OCI-LY3 (cell line): ENCODE measurements at regions not wholly inside any gene's neighbourhood (a gene's known extent, or its start where the extent isn't known, plus 50 kb on each side); places are given as distances from the start of the nearest gene placed in this dataset.
"Not testable (repeated sequence)": the region's sequence is repeated elsewhere in the genome, so short reads cannot be mapped to it uniquely, and the experiment has no call there.

Experiments
- H2AFZ ChIP-seq: fragments of 200-600, 300-600 bp; shearing (Covaris generic); 2 replicates; pipeline ENCODE4 v1.6.0; 2014; ENCODE audit warnings: antibody characterized with exemption, low read depth, low read length
- H3K27ac ChIP-seq: fragments of 200-600, 300-600 bp; sonication (generic); 2 replicates; pipeline ENCODE4 v1.5.1; 2014; ENCODE audit warnings: mild to moderate bottlenecking, low read length, moderate library complexity, mixed read lengths
- H3K27me3 ChIP-seq: fragments of 200-600, 300-600 bp; sonication (generic); 2 replicates; pipeline ENCODE4 v1.6.1; 2014; ENCODE audit warnings: low read depth, low read length, mixed read lengths
- H3K36me3 ChIP-seq: fragments of 200-600, 300-600 bp; sonication (generic); replicated peaks from 2 replicates; pipeline ENCODE3; 2014; ENCODE audit warnings: low read depth, low read length, mixed read lengths
- H3K4me1 ChIP-seq: fragments of 300-600, 200-600 bp; sonication (generic); 2 replicates; pipeline ENCODE4 v1.6.1; 2014; ENCODE audit warnings: low read length, mixed read lengths
- H3K4me2 ChIP-seq: fragments of 200-600, 300-600 bp; sonication (generic); 2 replicates; pipeline ENCODE4 v1.6.1; 2014; ENCODE audit warnings: low read length, mixed read lengths
- H3K4me3 ChIP-seq: fragments of 300-600, 200-600 bp; sonication (generic); 2 replicates; pipeline ENCODE4 v1.5.1; 2014; ENCODE audit warnings: antibody characterized with exemption, mild to moderate bottlenecking, low read length, moderate library complexity
- H3K79me2 ChIP-seq: fragments of 300-600, 200-600 bp; shearing (Covaris generic); 2 replicates; pipeline ENCODE4 v1.6.1; 2014; ENCODE audit warnings: mild to moderate bottlenecking, low read length, mixed read lengths
- H3K9ac ChIP-seq: fragments of 300-600, 200-600 bp; shearing (Covaris generic); 2 replicates; pipeline ENCODE4 v1.6.0; 2014; ENCODE audit warnings: mild to moderate bottlenecking, low read length, moderate library complexity
- H3K9me3 ChIP-seq: fragments of 200-600, 300-600 bp; shearing (Covaris generic); 2 replicates; pipeline ENCODE4 v1.6.1; 2014; ENCODE audit warnings: low read length, mixed read lengths; ENCODE audit not compliant: insufficient read depth
- H4K20me1 ChIP-seq: fragments of 200-600, 300-600 bp; sonication (generic); 2 replicates; pipeline ENCODE4 v1.6.1; 2016; ENCODE audit warnings: low read length, mixed read lengths; ENCODE audit not compliant: insufficient read depth
- EZH2phosphoT487 ChIP-seq: fragments of 200-600 bp; shearing (Covaris generic); IDR thresholded peaks from 2 replicates; pipeline ENCODE4 v1.6.1; 2018; ENCODE audit warnings: antibody characterized with exemption, mixed run types, low read depth
- TF ChIP-seq, protein P1 (sequence below): fragments of 200-600, 300-600 bp; sonication (generic); IDR thresholded peaks from 2 replicates; pipeline ENCODE4 v1.5.1; 2014; ENCODE audit warnings: antibody characterized with exemption, low read length, low read depth

DNA sequence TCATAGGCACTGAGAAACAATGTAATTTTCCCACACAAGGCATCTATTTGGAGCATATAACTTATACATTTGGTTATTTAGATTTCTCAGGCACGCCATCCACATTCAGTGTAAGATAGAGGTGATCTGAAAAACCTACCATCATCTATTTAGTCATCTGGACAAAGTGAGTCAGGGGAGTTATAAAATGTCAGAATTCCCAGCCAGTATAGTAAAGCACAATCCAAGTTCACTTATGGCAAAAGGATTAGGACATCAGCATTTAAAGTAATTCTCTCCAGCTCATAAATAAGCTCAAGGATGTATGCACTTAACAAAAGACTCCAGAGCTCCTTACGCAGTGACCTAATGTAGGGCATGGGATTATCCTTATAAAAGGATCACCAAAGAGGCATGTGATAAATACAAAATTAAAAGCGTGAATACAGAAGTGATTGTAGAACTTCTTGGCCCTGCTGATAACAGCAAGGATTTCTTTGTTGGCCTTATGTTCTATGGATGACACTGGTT lies 65.3 kb upstream of the DCLK2 start:
- Histone ChIP-seq H3K4me3 (no peak overlapping the region), H3K36me3 (no peaks in the 10 kb centered on the region), H3K27ac (no peak overlapping the region), H3K9me3 (no peaks in the 10 kb centered on the region), H3K27me3 (peaks cover 12% of the 10 kb centered on the region; the same call in 1 of the 2 replicates), H3K4me1 (peaks cover 21% of the 10 kb centered on the region), H3K79me2 (no peaks in the 10 kb centered on the region), H4K20me1 (no peaks in the 10 kb centered on the region), H2AFZ (no peak overlapping the region), H3K4me2 (no peak overlapping the region), H3K9ac (no peak overlapping the region)
- TF ChIP-seq EZH2phosphoT487, result no peak
- TF ChIP-seq, protein P1, sequence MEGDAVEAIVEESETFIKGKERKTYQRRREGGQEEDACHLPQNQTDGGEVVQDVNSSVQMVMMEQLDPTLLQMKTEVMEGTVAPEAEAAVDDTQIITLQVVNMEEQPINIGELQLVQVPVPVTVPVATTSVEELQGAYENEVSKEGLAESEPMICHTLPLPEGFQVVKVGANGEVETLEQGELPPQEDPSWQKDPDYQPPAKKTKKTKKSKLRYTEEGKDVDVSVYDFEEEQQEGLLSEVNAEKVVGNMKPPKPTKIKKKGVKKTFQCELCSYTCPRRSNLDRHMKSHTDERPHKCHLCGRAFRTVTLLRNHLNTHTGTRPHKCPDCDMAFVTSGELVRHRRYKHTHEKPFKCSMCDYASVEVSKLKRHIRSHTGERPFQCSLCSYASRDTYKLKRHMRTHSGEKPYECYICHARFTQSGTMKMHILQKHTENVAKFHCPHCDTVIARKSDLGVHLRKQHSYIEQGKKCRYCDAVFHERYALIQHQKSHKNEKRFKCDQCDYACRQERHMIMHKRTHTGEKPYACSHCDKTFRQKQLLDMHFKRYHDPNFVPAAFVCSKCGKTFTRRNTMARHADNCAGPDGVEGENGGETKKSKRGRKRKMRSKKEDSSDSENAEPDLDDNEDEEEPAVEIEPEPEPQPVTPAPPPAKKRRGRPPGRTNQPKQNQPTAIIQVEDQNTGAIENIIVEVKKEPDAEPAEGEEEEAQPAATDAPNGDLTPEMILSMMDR, result no peak

DNA sequence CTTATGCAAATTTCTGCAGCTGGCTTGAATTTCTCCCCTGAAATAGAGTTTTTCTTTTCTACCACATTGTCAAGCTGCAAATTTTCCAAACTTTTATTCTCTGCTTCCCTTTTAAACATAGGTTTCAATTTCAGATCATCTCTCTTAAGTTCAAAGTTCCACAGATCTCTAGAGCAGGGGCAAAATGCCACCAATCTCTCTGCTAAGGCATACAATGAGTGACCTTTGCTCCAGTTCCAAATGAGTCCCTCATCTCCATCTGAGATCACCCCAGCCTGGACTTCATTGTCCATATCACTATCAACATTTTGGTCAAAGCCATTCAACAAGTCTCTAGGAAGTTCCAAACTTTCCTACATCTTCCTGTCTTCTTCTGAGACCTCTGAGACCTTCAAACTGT lies 62.3 kb upstream of the DCLK2 start:
- H3K27ac ChIP-seq, H3K4me1 ChIP-seq: not testable (repeated sequence)
- 0 out of 2 replicates have a peak, but pooled peaks cover 12% of the 10 kb centered on the region for H3K9me3 ChIP-seq

DNA sequence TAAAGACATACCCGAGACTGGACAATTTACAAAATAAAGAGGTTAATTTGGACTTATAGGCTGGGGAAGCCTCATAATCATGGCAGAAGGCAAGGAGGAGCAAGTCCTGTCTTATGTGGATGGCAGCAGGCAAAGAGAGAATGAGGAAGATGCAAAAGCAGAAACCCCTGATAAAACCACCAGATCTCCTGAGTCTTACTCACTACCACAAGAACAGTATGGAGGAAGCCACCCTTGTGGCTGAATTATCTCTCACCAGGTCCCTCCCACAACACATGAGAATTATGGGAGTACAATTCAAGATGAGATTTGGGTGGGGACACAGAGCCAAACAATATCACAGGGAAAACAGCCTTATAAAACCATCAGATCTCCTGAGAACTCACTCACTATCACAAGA lies 61.6 kb upstream of the DCLK2 start:
- H3K4me3 ChIP-seq, H3K27me3 ChIP-seq, H3K27ac ChIP-seq, H3K79me2 ChIP-seq, H3K36me3 ChIP-seq, H3K4me2 ChIP-seq, H3K4me1 ChIP-seq, H3K9ac ChIP-seq, H2AFZ ChIP-seq, H4K20me1 ChIP-seq: not testable (repeated sequence)
- H3K9me3 ChIP-seq, result 0 out of 2 replicates have a peak, but pooled peaks cover 12% of the 10 kb centered on the region

More for the DNA sequence above, 62.3 kb upstream of the DCLK2 start:
- not testable (repeated sequence) for H3K4me2 ChIP-seq, H3K27me3 ChIP-seq, H3K9ac ChIP-seq, H3K36me3 ChIP-seq, H3K79me2 ChIP-seq, H2AFZ ChIP-seq, H3K4me3 ChIP-seq, H4K20me1 ChIP-seq

DNA sequence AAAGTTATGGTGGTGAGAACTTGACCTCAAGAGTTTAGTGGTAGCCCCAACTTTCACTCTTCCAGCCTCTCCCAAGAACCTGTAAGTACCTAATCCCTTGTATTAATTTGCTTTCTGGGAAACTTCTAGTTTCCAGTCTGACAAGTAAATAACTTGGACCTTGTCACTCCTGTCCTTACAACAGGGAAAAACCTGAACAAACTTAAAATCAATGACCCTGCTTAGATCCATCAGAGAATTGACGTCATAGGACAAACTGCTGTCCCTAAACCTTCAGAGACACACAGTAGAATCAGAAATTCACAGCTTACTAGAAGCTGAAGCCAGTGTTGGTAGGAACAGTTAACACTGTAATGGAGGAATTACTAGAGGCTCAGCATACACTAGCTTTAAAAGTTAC lies 60.0 kb upstream of the DCLK2 start:
- H3K9me3 ChIP-seq, result peaks cover 21% of the 10 kb centered on the region; the same call in 1 of the 2 replicates
- TF ChIP-seq, protein P1, result no peak
- TF ChIP-seq EZH2phosphoT487, result no peak
- H4K20me1 ChIP-seq, result no peaks in the 10 kb centered on the region
- H3K4me2 ChIP-seq, result no peak overlapping the region
- H3K79me2 ChIP-seq, result no peaks in the 10 kb centered on the region
- H3K27ac ChIP-seq, result no peak overlapping the region
- no peaks in the 10 kb centered on the region for H3K27me3 ChIP-seq
- H2AFZ ChIP-seq, result no peak overlapping the region
- H3K4me3 ChIP-seq, result no peak overlapping the region
- no peaks in the 10 kb centered on the region; the same call in 1 of the 2 replicates for H3K4me1 ChIP-seq
- peaks cover 7% of the 10 kb centered on the region for H3K36me3 ChIP-seq
- H3K9ac ChIP-seq, result no peak overlapping the region

DNA sequence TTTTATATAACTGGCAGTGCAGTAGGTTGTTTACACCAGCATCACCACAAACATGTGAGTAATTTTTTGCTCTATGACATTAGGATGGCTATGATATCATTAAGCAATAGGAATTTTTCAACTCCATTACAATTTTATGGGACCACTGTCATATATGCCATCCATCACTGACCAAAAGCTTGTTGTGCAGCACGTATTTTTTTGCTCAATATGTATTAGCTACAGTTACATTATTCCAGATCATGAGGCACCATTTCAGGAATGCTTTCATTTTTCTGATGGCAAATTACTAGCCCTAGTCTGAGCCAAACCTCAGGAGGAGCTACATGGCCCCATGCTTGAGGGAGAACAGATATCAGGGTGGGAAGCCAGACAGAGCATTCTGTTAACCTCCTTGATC lies 56.8 kb upstream of the DCLK2 start:
- Histone ChIP-seq H3K4me1 (no peaks in the 10 kb centered on the region), H3K9me3 (peaks cover 41% of the 10 kb centered on the region)
- TF ChIP-seq, protein P1, result no peak
- TF ChIP-seq EZH2phosphoT487, result no peak

More for the DNA sequence above, 56.8 kb upstream of the DCLK2 start:
- H3K79me2 ChIP-seq, result no peaks in the 10 kb centered on the region
- no peak overlapping the region for H3K4me2 ChIP-seq
- H3K36me3 ChIP-seq, result peaks cover 18% of the 10 kb centered on the region
- H3K27me3 ChIP-seq, result no peaks in the 10 kb centered on the region
- no peak overlapping the region for H3K27ac ChIP-seq
- no peak overlapping the region for H3K9ac ChIP-seq
- no peak overlapping the region for H2AFZ ChIP-seq
- H4K20me1 ChIP-seq, result no peaks in the 10 kb centered on the region
- H3K4me3 ChIP-seq, result no peak overlapping the region
